ENCODE measurements at regions not wholly inside any gene's neighbourhood (a gene's known extent, or its start where the extent isn't known, plus 50 kb on each side); places are given as distances from the start of the nearest gene placed in this dataset.
"Not testable (repeated sequence)": the region's sequence is repeated elsewhere in the genome, so short reads cannot be mapped to it uniquely, and the experiment has no call there.

- DNase-seq, result no peak
- Histone ChIP-seq H3K4me1 (no peaks in the 10 kb centered on the region), H3K9me3 (no peaks in the 10 kb centered on the region), H3K4me3 (no peak overlapping the region), H3K36me3 (no peaks in the 10 kb centered on the region), H3K27ac (no peak overlapping the region), H3K9ac (ENCODE audit: low read depth in 2 of 2, low read length in 2 of 2) (no peak overlapping the region), H3K27me3 (no peaks in the 10 kb centered on the region)
- no peak for TF ChIP-seq CTCF (IDR thresholded peaks at IDR 0.05)
- intact Hi-C loops (cut with DNase I), result no loop called here
These were observed 354.6 kb downstream of the SFMBT2 start for GRCh38 chr10:7056216-7056615.

GRCh38 chr10:7054915-7055314 is 355.9 kb downstream of the SFMBT2 start:
- H3K27ac ChIP-seq, result no peak overlapping the region
- intact Hi-C loops (cut with DNase I), result no loop called here
- no peaks in the 10 kb centered on the region for H3K36me3 ChIP-seq
- TF ChIP-seq CTCF (IDR thresholded peaks at IDR 0.05), result no peak
- no peak overlapping the region for H3K4me3 ChIP-seq
- H3K27me3 ChIP-seq, result no peaks in the 10 kb centered on the region
- no peaks in the 10 kb centered on the region for H3K4me1 ChIP-seq
- H3K9ac ChIP-seq (ENCODE audit: low read depth in 2 of 2, low read length in 2 of 2), result no peak overlapping the region
- no peak for DNase-seq
- no peaks in the 10 kb centered on the region for H3K9me3 ChIP-seq

GRCh38 chr10:7053195-7053594 is 357.6 kb downstream of the SFMBT2 start:
- intact Hi-C loops (cut with DNase I), result no loop called here
- no peak for TF ChIP-seq CTCF (IDR thresholded peaks at IDR 0.05)
- H3K9ac ChIP-seq (ENCODE audit: low read depth in 2 of 2, low read length in 2 of 2), result no peak overlapping the region

GRCh38 chr10:7050024-7050423 is 360.8 kb downstream of the SFMBT2 start:
- H3K4me3 ChIP-seq; H3K4me1 ChIP-seq; intact Hi-C loops (cut with DNase I); H3K27ac ChIP-seq; H3K9ac ChIP-seq (ENCODE audit: low read depth in 2 of 2, low read length in 2 of 2); H3K9me3 ChIP-seq; H3K36me3 ChIP-seq; DNase-seq; H3K27me3 ChIP-seq: not testable (repeated sequence)

More at GRCh38 chr10:7053195-7053594, 357.6 kb downstream of the SFMBT2 start:
- Histone ChIP-seq H3K4me3 (no peak overlapping the region), H3K27me3 (no peaks in the 10 kb centered on the region), H3K36me3 (no peaks in the 10 kb centered on the region), H3K9me3 (no peaks in the 10 kb centered on the region), H3K27ac (no peak overlapping the region), H3K4me1 (no peaks in the 10 kb centered on the region)
- no peak for DNase-seq

- H3K27me3 ChIP-seq, result no peaks in the 10 kb centered on the region
- no peak for DNase-seq
- no peak overlapping the region for H3K27ac ChIP-seq
- H3K36me3 ChIP-seq, result no peaks in the 10 kb centered on the region
- no peak overlapping the region for H3K4me3 ChIP-seq
- H3K9ac ChIP-seq (ENCODE audit: low read depth in 2 of 2, low read length in 2 of 2), result no peak overlapping the region
- no peak for TF ChIP-seq CTCF (IDR thresholded peaks at IDR 0.05)
- H3K9me3 ChIP-seq, result no peaks in the 10 kb centered on the region
- intact Hi-C loops (cut with DNase I), result no loop called here
- no peaks in the 10 kb centered on the region for H3K4me1 ChIP-seq
These were observed 362.8 kb downstream of the SFMBT2 start for GRCh38 chr10:7048061-7048460.

- no peak for TF ChIP-seq CTCF (IDR thresholded peaks at IDR 0.05)
- H3K4me3 ChIP-seq, result no peak overlapping the region
- no peaks in the 10 kb centered on the region for H3K36me3 ChIP-seq
- DNase-seq, result no peak
- intact Hi-C loops (cut with DNase I), result no loop called here
- H3K9ac ChIP-seq (ENCODE audit: low read depth in 2 of 2, low read length in 2 of 2), result no peak overlapping the region
- no peak overlapping the region for H3K27ac ChIP-seq
- no peaks in the 10 kb centered on the region for H3K4me1 ChIP-seq
- no peaks in the 10 kb centered on the region for H3K27me3 ChIP-seq
- no peaks in the 10 kb centered on the region for H3K9me3 ChIP-seq
These were observed 364.2 kb downstream of the SFMBT2 start for GRCh38 chr10:7046615-7047014.
